GM19351 (cell line): ENCODE measurements at regions not wholly inside any gene's neighbourhood (a gene's known extent, or its start where the extent isn't known, plus 50 kb on each side); places are given as distances from the start of the nearest gene placed in this dataset.

ENCODE experiments used
- ATAC-seq: cut with Tn5 transposase; IDR thresholded peaks from one replicate; pipeline ENCODE4 v1.9.1; 2021; ENCODE audit warnings: mild to moderate bottlenecking, moderate library complexity; ENCODE audit not compliant: unreplicated experiment

- no peak for ATAC-seq
Observed at GRCh38 chr13:111551204-111551820, 230.9 kb downstream of the TEX29 start.

DNA sequence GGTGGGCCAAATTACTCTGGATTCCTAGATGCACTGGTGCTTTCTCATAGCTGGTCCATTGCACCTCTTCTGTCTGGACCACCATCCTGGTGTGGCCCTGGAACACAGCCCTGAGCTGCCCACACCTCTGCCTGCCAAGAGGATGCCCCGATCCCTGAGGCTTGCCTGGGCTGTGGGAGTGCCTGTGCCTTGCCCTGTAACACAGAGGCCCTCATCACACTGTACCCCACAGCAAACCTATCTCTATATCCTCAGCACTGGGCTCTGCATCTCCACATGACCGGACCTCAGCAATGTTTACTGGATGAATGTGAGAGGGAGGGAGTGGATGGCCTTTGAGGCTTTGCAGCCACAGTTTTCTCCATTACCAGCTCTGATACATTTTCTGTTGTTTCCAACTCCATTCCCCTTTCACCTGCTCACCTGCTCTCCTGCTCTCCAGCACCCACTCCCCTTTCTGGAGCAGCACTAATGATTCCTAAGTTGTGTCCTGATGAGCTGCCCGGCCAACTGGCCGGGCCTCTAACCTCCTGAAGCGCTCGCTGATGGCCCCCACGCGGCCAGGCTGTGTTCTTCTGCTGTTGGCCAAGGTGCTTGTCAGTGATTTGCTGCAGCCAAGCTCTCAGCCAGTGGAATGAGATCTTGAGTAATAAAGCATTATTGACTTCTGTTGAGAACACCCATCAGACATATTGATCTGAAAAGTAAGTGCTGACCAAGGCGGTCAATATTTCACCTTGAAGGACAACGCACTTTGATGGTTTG lies 232.6 kb downstream of the TEX29 start:
- no peak for ATAC-seq

- ATAC-seq: no peak
Observed at GRCh38 chr13:111554539-111555267, 234.3 kb downstream of the TEX29 start.

GRCh38 chr13:111555268-111555808 lies 234.9 kb downstream of the TEX29 start:
- no peak for ATAC-seq

DNA sequence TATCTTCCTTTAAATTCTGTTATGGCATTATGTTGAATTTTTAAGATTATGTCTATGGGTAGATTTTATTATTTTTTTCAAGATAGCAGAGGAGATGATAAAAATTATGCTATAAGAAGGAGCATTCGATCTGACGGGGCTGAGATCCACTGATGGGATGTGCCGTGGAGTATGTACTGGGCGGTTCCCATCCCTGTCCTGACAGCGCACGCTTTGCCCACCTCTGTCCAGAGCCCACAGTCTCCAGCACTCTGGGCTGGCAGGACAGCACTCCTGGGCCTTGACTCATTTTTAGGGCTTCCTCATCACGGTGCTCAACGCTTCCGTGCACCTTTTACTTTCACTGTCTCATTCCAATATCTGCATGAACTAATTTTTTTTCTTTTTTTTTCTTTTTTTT lies 235.5 kb downstream of the TEX29 start:
- ATAC-seq: no peak

- no peak for ATAC-seq
Observed at GRCh38 chr13:111556496-111556895, 236.1 kb downstream of the TEX29 start.

- ATAC-seq: no peak
Observed at GRCh38 chr13:111557921-111558699, 237.7 kb downstream of the TEX29 start.

GRCh38 chr13:111558700-111559088 lies 238.3 kb downstream of the TEX29 start:
- ATAC-seq: no peak

DNA sequence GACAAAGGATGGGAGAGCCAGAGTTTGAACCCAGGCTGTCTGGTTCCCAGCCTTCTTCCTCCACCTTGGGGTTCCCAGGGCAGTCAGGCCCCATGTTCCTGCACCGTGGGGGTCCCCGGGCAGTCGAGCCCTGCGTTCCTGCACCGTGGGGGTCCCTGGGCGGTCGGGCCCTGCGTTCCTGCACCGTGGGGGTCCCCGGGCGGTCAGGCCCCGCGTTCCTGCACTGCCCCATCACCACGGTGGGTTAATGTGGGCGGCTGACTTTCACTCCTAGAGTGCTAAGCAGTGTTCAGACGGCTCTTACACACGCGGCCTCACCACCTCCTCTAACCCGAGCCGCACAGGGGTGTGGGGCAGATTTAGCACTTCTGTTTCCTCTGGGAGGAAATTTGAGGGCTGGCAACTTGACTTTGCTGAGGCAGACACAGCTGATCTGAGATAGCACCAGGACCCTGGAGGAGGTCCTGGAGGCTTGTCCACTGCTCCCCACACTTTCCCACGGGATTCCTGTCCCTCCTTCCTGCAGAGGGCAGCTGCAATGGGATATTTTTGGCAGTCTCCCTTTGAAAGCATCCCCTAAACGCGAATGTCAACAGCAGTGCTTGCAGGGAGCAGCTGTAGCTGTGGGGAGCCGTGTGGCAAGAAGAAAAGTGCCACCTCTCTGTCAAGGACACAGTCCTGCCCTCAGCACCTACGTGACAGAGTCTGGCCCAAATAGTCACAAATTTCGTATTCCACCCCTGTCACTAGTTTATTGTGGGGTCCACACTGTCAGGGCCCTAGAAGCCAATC lies 239.4 kb downstream of the TEX29 start:
- no peak for ATAC-seq

GRCh38 chr13:111561091-111561781 lies 240.8 kb downstream of the TEX29 start:
- no peak for ATAC-seq

- ATAC-seq: no peak
Observed at GRCh38 chr13:111562716-111563115, 242.3 kb downstream of the TEX29 start.

DNA sequence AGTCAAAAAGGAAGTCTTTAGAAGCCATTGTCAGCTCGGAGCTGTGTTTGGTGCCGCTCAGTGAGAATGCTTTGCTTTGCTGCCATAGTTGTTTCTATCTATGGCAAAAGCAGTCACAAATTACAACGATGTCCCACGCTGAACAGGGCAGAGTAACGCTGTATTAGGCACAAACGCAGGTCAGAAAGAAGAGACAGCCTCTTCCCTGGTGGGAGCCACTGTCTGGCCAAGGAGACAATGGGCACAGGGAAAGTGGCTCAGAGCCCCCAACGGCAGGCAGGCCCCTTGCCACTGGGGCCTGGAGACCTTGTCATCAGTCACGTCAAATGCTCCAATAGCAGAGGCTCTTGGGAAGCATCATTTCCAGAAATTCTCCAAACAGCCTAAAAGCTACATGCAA lies 244.2 kb downstream of the TEX29 start:
- ATAC-seq: no peak

DNA sequence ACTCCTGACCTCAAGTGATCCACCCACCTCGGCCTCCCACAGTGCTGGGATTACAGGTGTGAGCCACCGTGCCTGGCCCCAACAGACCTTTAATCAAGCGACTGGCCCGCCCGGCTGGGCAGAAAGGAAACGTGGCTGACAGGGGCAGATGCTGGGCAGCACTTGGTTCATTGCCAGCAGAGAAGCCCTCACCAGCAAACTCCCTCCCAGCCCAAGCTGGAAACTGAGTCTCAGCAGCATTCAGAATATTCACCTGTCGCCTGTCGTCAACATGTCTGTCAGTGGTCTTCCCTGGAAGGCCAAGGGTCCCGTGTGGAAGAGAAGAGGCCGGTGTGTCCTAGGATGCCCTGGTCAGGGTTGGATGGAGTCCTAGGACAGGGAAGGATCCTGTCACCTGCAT lies 245.0 kb downstream of the TEX29 start:
- no peak for ATAC-seq

DNA sequence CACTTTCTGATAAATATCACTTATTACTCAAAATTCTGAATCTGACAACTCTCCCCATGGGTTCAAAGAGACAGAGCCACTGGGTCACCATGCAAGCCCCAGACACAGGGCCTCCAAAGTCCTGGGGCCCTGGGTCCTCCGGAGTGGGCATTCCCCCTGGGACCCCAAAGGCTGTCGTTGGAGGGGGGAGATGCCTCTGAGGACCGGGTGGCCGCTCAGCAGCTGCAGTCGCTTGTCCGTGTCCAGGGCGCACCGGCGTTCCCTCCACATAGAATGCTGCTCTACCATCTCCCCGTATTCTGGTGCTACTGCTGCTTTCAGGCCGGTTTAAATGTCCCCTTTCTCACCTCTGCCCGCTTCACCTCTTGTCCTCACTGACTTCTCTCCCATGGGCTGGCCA lies 246.1 kb downstream of the TEX29 start:
- ATAC-seq: no peak

- no peak for ATAC-seq
Observed at GRCh38 chr13:111567637-111568036, 247.2 kb downstream of the TEX29 start.

DNA sequence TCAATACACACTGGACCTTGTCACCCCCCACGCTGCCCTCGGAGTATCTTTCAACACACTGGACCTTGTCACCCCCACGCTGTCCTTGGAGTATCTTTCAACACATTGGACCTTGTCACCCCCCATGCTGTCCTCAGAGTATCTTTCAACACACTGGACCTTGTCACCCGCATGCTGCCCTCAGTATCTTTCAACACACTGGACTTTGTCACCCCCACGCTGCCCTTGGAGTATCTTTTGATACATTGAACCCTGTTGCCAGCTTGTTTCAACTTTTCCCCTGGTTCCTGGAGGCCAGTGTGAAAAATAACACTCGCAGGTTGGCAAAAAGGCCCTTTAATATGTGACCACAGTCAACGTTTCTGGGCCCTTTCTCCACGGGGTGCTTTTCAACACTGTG lies 247.8 kb downstream of the TEX29 start:
- ATAC-seq: no peak

GRCh38 chr13:111570911-111571310 lies 250.5 kb downstream of the TEX29 start:
- ATAC-seq: no peak

DNA sequence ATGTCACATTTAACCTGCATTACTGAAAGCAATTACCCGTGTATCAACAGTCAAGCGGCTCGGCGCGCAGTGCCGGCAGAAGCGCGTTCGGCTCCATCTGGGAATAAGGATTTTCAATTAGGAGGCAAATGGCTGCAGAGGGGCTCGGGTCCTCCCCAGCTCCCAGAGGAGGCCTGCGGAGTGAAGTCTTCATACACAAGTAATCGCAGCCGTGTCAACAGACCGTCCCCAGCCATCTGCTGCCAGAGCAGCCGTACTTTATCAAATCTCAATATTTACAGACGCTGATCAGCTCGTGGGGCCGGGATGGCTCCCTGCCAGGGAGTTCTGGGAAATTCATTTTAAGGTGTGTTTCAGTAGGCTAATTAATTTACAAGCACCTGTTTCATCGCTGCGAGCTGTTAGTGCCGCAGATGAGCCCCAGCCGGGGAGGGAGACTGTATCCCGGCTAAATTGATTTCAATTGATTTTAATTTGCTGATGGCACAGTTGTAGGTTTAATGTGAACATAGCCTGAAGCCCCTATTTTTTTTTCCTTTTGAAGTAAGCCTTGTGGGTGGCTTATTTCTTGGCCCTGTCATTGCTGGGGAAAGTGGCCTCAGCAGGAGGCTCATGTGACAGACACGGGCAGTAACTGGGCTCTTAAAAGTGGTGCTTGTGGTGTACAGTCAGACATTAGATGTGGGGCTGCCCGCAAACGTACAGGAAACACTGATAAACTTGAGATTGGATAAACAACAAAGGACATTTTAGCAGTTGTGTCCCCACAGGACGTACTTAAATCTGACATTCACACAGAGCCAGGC lies 252.7 kb downstream of the TEX29 start:
- ATAC-seq: no peak

DNA sequence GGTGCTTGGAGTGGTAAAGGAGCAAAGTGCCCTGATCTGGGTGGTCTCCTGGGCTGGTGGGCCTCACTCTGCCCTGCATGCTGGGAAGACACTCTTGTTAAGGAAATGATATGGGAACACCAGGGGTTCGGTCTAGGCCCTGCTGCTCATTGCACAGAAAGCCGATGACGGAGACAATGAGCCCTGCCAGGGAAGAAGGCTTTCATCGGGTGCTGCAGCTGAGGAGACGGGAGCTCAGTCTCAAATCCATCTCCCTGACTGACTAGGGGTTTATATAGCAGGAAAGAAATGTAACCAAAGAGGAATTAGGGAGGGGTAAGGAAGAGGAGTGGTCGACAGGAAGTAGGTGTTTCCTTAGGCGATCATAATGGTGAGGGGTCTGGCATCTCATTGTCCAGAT lies 253.4 kb downstream of the TEX29 start:
- no peak for ATAC-seq
